Left lung (tissue), 4 donors: ENCODE measurements at regions not wholly inside any gene's neighbourhood (a gene's known extent, or its start where the extent isn't known, plus 50 kb on each side); places are given as distances from the start of the nearest gene placed in this dataset.
"Not testable (repeated sequence)": the region's sequence is repeated elsewhere in the genome, so short reads cannot be mapped to it uniquely, and the experiment has no call there.

Source experiments
- ATAC-seq: fragments of 200-7000 bp; cut with Tn5 transposase; one replicate; pipeline ENCODE4 v1.9.1; 2020; ENCODE audit warnings: moderate library complexity
- DNase-seq, 4 donors: peaks; one replicate each; pipeline ENCODE4 v3.0.0-alpha.2; 2013 to 2020
- H3K27ac ChIP-seq, 2 donors: fragments of 200-600 bp; sonication (generic) in 1 of 2; one replicate each; pipeline versions ENCODE4 v1.5.0 to v1.8.0; 2020 to 2021
- H3K27me3 ChIP-seq, 2 donors: fragments of 200-600 bp; sonication (generic) in 1 of 2; one replicate each; pipeline versions ENCODE4 v1.5.0 to v1.8.0; 2020 to 2021
- H3K36me3 ChIP-seq, 2 donors: fragments of 200-600 bp; sonication (generic) in 1 of 2; one replicate each; pipeline versions ENCODE4 v1.5.0 to v1.8.0; 2020 to 2021
- H3K4me1 ChIP-seq, 2 donors: fragments of 200-600 bp; one replicate each; pipeline ENCODE4 v1.8.0; 2021
- H3K4me3 ChIP-seq, 2 donors: fragments of 200-600 bp; sonication (generic) in 1 of 2; one replicate each; pipeline versions ENCODE4 v1.5.0 to v1.8.0; 2020 to 2021; ENCODE audit warnings: mild to moderate bottlenecking in 1 of 2
- H3K9me3 ChIP-seq, 2 donors: fragments of 200-600 bp; sonication (generic) in 1 of 2; one replicate each; pipeline versions ENCODE4 v1.5.0 to v1.8.0; 2020 to 2021
- intact Hi-C, 2 donors: fragments of 100-400 bp; cut with DNase I; formaldehyde crosslinking; loops; one replicate each; pipeline versions ENCODE4 v1.11.2 to v1.14.2; 2022
- TF ChIP-seq, protein P1 (sequence below), 2 donors: fragments of 200-600 bp; sonication (generic) in 1 of 2; IDR thresholded peaks; one replicate each; pipeline versions ENCODE4 v1.5.0 to v1.8.0; 2021; ENCODE audit warnings: antibody characterized with exemption in 2 of 2
- donor health status: DM: no; HTN: yes; CAD: no.
- donor health status: DM: no; HTN: no; CAD: no.

DNA sequence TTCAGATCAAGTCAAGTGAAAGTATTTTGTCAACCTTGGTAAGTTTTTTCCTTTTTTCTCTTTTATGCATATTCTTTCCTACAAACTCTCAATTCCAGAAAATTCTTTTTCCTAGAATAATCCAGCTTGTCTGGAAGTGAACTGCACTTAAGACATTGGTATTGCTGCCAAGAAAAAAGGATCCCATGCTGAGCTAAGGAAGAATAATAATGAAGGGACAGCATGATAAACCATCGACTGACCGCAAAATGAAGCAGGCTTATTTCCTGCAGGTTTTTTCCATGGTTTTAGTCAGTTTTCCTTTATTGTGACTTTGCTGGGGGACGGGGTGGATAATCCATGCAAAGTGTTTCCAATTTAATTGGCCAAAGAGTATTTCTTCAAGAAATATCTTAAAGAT is 857.6 kb upstream of the SLC35B3 start:
- ATAC-seq (no peak), DNase-seq (no peak)
- Histone ChIP-seq H3K4me1 (no peaks in the 10 kb centered on the region), H3K36me3 (no peaks in the 10 kb centered on the region), H3K27me3 (no peaks in the 10 kb centered on the region), H3K27ac (no peak overlapping the region), H3K4me3 (no peak overlapping the region), H3K9me3 (peaks cover 0 to 9% of the 10 kb centered on the region in 2 donors)
- TF ChIP-seq, protein P1, sequence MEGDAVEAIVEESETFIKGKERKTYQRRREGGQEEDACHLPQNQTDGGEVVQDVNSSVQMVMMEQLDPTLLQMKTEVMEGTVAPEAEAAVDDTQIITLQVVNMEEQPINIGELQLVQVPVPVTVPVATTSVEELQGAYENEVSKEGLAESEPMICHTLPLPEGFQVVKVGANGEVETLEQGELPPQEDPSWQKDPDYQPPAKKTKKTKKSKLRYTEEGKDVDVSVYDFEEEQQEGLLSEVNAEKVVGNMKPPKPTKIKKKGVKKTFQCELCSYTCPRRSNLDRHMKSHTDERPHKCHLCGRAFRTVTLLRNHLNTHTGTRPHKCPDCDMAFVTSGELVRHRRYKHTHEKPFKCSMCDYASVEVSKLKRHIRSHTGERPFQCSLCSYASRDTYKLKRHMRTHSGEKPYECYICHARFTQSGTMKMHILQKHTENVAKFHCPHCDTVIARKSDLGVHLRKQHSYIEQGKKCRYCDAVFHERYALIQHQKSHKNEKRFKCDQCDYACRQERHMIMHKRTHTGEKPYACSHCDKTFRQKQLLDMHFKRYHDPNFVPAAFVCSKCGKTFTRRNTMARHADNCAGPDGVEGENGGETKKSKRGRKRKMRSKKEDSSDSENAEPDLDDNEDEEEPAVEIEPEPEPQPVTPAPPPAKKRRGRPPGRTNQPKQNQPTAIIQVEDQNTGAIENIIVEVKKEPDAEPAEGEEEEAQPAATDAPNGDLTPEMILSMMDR (IDR thresholded peaks at IDR 0.05) = no peak
- intact Hi-C loops = no loop called here

GRCh38 chr6:9290342-9290741 is 855.0 kb upstream of the SLC35B3 start:
- DNase-seq = peak in 1 of 4 donors; percentile 48
- H3K27me3 ChIP-seq, H3K4me3 ChIP-seq, H3K27ac ChIP-seq, H3K36me3 ChIP-seq, H3K4me1 ChIP-seq, intact Hi-C loops, H3K9me3 ChIP-seq, ATAC-seq: not testable (repeated sequence)

DNA sequence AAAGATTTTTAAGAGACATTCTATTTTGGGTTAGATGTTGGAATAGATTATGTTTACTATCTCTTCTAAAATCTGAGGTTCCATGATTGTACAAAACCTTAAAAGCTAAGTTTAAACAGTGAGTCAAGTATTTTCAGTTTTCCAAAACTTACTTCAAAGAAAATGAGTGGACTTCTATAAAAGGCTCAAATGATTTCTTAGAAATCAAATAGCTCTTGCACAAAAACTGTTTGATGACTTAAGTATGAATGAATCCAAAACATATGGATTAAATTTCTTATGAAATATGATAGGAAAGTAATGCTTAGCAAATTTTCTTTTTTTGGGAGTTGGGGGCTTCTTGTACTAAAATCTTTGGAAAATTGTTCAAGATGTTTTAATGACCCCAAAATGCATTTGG is 837.3 kb upstream of the SLC35B3 start:
- Histone ChIP-seq H3K27me3 (no peaks in the 10 kb centered on the region), H3K36me3 (no peaks in the 10 kb centered on the region), H3K4me1 (no peaks in the 10 kb centered on the region), H3K27ac (no peak overlapping the region), H3K9me3 (peaks cover 0 to 7% of the 10 kb centered on the region in 2 donors), H3K4me3 (no peak overlapping the region)
- no peak for DNase-seq
- intact Hi-C loops = no loop called here
- no peak for ATAC-seq
- TF ChIP-seq, protein P1 (IDR thresholded peaks at IDR 0.05) = no peak

DNA sequence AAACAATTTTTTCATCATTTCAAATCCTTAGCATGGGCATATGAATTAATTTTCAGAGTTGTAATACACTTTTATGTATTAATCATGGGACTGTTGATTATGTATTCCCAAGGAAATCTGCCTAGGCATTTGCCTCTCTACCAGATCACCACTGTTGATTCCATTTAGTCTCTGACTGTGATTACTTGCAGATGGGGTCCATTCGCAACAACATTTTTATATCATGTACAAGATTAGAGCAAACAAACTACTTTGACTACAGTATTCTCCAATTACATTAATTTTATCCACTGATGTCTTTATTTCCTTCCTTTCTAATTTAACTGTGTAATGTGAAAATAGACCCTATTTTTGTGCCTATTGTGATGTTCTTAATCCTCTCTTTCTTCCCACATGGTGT is 831.4 kb upstream of the SLC35B3 start:
- no peaks in the 10 kb centered on the region for H3K36me3 ChIP-seq
- H3K4me3 ChIP-seq = no peak overlapping the region
- ATAC-seq (no peak), DNase-seq (no peak)
- H3K27me3 ChIP-seq = no peaks in the 10 kb centered on the region
- H3K9me3 ChIP-seq = peaks cover 0 to 5% of the 10 kb centered on the region in 2 donors
- TF ChIP-seq, protein P1 (IDR thresholded peaks at IDR 0.05) = no peak
- intact Hi-C loops = no loop called here
- H3K27ac ChIP-seq = no peak overlapping the region
- no peaks in the 10 kb centered on the region for H3K4me1 ChIP-seq

DNA sequence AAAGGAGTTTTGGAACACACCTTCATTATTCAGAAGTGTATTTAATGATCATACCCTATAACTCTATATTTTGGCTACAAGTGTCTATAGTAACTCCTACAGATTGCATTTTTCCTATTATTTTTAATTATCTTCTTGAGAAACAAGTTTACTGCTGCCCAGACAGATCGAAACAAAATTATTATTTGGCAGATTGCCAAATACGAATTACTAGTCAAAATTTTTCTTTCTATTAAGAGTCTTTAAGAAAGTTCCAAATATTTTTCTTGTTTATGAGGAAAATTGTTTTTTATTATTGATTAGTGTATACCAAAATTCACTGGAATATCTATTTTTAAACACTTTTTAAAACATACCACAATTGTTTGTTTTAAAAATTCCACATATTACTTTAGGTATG is 821.9 kb upstream of the SLC35B3 start:
- H3K4me3 ChIP-seq = no peak overlapping the region
- H3K27ac ChIP-seq = no peak overlapping the region
- H3K27me3 ChIP-seq = no peaks in the 10 kb centered on the region
- no peaks in the 10 kb centered on the region for H3K36me3 ChIP-seq
- H3K4me1 ChIP-seq = no peaks in the 10 kb centered on the region
- TF ChIP-seq, protein P1 (IDR thresholded peaks at IDR 0.05) = no peak
- no peak for ATAC-seq
- no peak for DNase-seq
- intact Hi-C loops = no loop called here
- peaks cover 0 to 12% of the 10 kb centered on the region in 2 donors for H3K9me3 ChIP-seq

DNA sequence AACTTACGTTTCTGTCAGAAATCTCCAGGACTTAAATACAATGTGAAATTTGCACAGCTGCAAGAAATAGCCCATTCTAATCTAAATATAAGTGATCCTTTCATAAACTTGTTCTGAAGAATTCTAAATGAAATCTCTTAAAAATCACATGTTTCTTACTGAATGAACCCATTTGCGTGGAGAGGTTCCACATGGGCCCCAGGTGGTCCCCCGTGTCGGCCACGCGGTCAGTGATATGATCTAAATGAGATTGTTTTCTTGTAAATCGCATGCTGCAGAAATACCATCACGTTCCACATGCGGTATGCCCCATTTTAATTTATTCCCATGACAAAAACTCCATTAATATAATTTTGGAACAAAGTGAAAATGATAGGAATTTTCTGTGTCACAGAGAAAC is 818.9 kb upstream of the SLC35B3 start:
- Histone ChIP-seq H3K27me3 (no peaks in the 10 kb centered on the region), H3K27ac (no peak overlapping the region), H3K4me3 (no peak overlapping the region), H3K36me3 (no peaks in the 10 kb centered on the region), H3K9me3 (no peaks in the 10 kb centered on the region), H3K4me1 (no peaks in the 10 kb centered on the region)
- TF ChIP-seq, protein P1 (IDR thresholded peaks at IDR 0.05) = no peak
- ATAC-seq (no peak), DNase-seq (no peak)
- intact Hi-C loops = no loop called here
